IPS-18c (cell line): ENCODE measurements at regions not wholly inside any gene's neighbourhood (a gene's known extent, or its start where the extent isn't known, plus 50 kb on each side); places are given as distances from the start of the nearest gene placed in this dataset.
"Not testable (repeated sequence)": the region's sequence is repeated elsewhere in the genome, so short reads cannot be mapped to it uniquely, and the experiment has no call there.

ENCODE experiments used
- H3K4me3 ChIP-seq: 2 replicates; pipeline ENCODE4 v1.7.0; 2013; ENCODE audit warnings: low read depth, mild to moderate bottlenecking, low read length, moderate library complexity; ENCODE audit not compliant: insufficient read depth
- H3K9me3 ChIP-seq: one replicate; pipeline ENCODE4 v1.6.1; 2013; ENCODE audit warnings: mild to moderate bottlenecking, low read length, moderate library complexity; ENCODE audit not compliant: control insufficient read depth, insufficient read depth

GRCh38 chr2:194564422-194564821, 1092.6 kb upstream of the SLC39A10 start:
- no peak overlapping the region for H3K4me3 ChIP-seq
- no peaks in the 10 kb centered on the region for H3K9me3 ChIP-seq

GRCh38 chr2:194562329-194562728, 1094.7 kb upstream of the SLC39A10 start:
- Histone ChIP-seq H3K4me3 (no peak overlapping the region), H3K9me3 (no peaks in the 10 kb centered on the region)

DNA sequence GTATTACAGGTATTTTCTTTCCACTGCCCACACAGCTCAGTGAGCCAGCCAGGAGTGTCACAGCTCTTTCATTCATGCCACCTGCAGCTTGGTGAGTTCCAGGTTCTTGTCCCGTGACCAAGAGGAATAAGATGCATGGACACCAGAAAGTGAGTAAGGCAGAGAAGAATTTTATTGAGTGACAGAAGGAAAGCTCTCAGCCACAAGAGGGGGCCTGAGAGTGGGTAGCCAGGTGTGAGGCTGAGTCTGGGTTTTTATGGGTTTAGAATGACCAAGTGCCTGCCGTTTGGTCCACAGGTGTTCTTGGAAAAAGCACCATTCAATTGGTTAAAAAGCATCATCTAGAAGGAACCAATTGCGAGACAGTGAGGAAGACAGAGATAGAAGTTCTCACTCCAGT, 1097.1 kb upstream of the SLC39A10 start:
- no peak overlapping the region for H3K4me3 ChIP-seq
- no peaks in the 10 kb centered on the region for H3K9me3 ChIP-seq

GRCh38 chr2:194559523-194559922, 1097.5 kb upstream of the SLC39A10 start:
- Histone ChIP-seq H3K4me3 (no peak overlapping the region), H3K9me3 (no peaks in the 10 kb centered on the region)

- H3K9me3 ChIP-seq = no peaks in the 10 kb centered on the region
- H3K4me3 ChIP-seq = no peak overlapping the region
Observed at GRCh38 chr2:194557993-194558392, 1099.0 kb upstream of the SLC39A10 start.

DNA sequence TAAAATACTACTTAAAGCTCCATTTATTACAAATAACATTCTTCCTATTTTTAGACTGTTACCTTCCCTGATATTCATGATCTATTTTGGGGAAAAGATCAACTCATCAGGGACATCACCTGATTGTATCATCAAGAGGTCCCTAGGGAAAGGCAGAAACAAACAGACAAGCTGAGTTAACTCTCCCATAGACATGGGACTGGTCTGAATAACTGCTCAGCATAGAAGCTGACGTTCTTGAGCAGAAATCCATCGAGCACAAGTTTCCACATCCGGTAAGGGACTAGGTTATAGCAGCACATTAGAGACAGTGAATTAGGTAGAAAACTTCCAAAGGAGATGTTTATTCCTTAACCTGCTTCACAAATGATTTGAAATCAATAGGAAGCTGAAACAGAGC, 1100.4 kb upstream of the SLC39A10 start:
- no peak overlapping the region for H3K4me3 ChIP-seq
- H3K9me3 ChIP-seq = no peaks in the 10 kb centered on the region

DNA sequence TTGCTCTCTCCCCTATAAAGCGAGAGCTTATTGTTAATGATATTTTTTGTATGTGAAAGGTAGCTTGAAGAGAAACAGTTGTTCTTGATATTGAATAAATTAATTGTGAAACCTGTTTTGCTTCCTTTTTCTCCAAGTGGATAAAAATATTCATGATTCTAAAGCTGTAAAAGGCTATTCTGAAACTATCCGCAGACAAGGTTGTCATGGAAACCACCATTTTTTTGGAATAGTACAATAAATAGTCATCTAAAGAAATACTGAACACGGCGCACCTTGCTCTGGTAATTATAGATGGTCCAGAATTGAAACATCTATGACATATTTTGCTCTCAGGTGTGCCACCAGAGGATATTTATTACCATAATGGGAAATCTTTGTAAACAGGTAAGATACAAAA, 1103.0 kb upstream of the SLC39A10 start:
- Histone ChIP-seq H3K4me3 (no peak overlapping the region), H3K9me3 (no peaks in the 10 kb centered on the region)

- H3K4me3 ChIP-seq = no peak overlapping the region
- no peaks in the 10 kb centered on the region for H3K9me3 ChIP-seq
Observed at GRCh38 chr2:194550702-194551101, 1106.3 kb upstream of the SLC39A10 start.

DNA sequence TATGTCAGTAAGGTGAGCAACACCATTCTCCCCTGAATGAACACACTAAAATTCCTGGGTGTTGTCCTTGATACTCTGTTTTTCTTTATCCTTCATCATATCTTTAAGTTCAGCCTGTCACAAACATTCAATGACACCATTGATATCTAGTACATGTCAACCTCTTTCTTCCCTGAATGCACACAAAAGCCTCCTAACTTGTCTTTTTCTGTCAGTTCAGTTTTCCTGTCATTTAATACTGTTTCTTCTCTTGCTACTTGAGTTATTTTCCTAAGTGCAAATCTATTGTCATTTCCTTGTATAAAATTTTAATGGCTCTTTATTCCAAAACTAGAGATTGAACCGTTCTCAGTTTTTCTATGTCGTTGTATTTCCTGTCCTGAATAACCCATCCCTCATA, 1107.6 kb upstream of the SLC39A10 start:
- Histone ChIP-seq H3K4me3 (no peak overlapping the region), H3K9me3 (no peaks in the 10 kb centered on the region)

DNA sequence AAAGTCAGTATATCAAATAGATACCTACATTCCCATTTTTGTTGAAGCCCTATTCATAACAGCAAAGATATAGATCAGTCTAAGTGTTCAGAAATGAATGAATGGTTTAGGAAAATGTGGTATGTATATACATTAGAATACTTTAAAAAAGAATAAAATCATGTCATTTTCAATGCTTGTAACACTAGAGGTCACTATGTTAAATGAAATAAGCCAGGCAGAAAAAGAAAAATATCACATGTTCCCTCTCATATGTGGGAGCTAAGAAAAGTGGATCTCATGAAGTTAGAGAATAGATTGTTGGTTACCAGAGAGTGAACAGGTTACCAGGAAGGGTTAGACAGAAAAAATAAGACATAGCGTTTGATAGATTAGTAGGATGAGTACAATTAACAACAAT, 1111.0 kb upstream of the SLC39A10 start:
- no peak overlapping the region for H3K4me3 ChIP-seq
- no peaks in the 10 kb centered on the region for H3K9me3 ChIP-seq

DNA sequence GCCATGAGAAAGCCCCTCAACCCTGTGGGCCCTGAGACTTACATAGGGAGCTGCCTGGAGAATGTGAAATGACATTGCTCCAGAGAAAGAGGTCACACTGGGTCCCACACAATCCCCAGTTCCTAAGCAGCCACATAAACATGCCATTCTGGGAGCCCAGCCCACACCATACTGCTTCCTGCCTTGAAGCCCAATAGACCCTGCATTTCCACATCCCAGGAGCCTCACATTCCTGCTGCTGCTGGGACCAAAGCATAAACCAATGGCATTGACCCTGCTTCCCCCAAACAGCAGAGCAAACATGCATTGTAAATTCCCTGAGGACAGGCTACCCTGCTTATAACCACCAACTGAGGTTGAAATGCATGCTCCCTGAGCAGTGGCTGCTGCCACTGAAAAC, 1117.6 kb upstream of the SLC39A10 start:
- Histone ChIP-seq H3K4me3 (no peak overlapping the region), H3K9me3 (no peaks in the 10 kb centered on the region)

- Histone ChIP-seq H3K4me3 (no peak overlapping the region), H3K9me3 (no peaks in the 10 kb centered on the region)
Observed at GRCh38 chr2:194526121-194526520, 1130.9 kb upstream of the SLC39A10 start.

DNA sequence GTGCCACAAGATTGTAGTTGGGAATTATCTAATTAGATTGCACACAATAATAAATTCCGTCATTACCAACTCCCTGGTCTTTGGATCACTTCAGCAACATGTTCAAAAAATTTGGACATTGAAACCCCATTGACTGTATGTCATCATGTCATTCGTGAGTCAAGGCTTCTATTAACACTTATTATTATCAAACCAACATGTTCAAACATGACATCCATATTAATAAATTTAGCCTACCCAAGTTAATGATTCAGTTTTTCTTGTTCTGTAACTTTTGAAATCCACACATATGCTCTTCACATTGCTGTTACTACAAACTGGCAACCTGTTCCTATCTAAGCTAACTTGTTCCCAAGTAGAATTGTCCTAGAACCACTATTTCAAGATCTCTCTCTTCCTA, 1142.7 kb upstream of the SLC39A10 start:
- Histone ChIP-seq H3K9me3 (no peaks in the 10 kb centered on the region), H3K4me3 (no peak overlapping the region)

DNA sequence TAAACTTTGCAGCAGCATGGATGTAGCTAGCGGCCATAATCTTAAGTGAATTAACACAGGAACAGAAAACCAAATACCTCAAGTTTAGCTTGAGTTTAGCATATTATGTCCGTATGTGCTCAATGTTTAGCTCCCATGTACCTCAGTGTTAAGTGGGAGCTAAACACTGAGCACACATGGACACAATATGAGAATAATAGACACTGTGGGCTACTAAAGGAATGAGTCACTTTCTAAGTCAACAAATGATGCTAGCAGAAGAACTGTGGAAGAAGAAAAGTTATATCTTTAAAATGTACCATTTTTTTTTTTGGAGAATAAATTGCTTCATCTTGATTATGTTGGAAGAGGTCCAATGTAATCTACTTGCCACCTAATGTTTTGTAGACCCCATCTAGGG, 1146.0 kb upstream of the SLC39A10 start:
- H3K9me3 ChIP-seq, H3K4me3 ChIP-seq: not testable (repeated sequence)

DNA sequence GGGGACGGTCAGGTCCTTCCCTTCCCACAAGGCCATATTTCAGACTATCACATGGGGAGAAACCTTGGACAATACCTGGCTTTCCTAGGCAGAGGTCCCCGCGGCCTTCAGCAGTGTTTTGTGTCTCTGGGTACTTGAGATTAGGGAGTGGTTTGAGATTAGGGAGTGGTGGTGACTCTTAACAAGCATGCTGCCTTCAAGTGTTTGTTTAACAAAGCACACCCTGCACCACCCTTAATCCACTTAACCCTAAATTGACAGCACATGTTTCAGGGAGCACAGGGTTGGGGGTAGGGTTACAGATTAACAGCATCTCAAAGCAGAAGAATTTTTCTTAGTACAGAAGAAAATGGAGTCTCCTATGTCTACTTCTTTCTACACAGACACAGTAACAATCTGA, 1152.2 kb upstream of the SLC39A10 start:
- not testable (repeated sequence) for H3K4me3 ChIP-seq, H3K9me3 ChIP-seq

GRCh38 chr2:194495046-194495445, 1162.0 kb upstream of the SLC39A10 start:
- Histone ChIP-seq H3K4me3 (no peak overlapping the region), H3K9me3 (no peaks in the 10 kb centered on the region)

GRCh38 chr2:194494401-194494800, 1162.6 kb upstream of the SLC39A10 start:
- Histone ChIP-seq H3K4me3 (no peak overlapping the region), H3K9me3 (no peaks in the 10 kb centered on the region)

- Histone ChIP-seq H3K4me3 (no peak overlapping the region), H3K9me3 (no peaks in the 10 kb centered on the region)
Observed at GRCh38 chr2:194491409-194492115, 1165.5 kb upstream of the SLC39A10 start.

- Histone ChIP-seq H3K9me3 (no peaks in the 10 kb centered on the region), H3K4me3 (no peak overlapping the region)
Observed at GRCh38 chr2:194486326-194486725, 1170.7 kb upstream of the SLC39A10 start.
